ENCODE measurements at regions not wholly inside any gene's neighbourhood (a gene's known extent, or its start where the extent isn't known, plus 50 kb on each side); places are given as distances from the start of the nearest gene placed in this dataset.

DNA sequence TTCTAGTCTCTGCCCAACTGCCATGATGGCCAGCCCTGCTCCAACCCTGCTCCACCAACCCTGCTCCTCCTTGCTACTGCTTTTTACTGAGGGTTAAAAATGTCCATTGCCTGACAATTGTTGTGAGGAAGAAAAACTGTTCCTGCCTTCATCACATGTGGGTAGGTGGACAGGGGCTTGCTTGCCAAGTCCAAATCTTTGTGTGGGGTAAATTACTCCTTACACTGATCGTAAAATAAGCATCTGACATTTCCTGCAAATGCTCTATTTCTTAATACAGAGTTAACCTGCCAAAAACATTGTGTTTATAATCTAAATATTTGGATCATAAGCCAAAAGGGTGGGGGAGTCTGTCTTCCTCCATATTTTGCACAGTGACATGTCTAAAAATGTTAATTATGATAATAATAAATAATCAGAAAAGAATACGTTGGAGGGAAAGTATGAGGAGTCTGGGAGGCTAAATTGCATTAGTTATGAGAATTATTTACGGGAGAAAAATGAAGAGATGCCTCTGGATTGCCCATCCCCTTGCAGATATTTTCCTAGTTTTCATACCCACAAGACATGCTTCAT lies 242.5 kb upstream of the TBL1XR1 start:
- no peak overlapping the region for H3K27ac ChIP-seq
- H3K36me3 ChIP-seq = no peaks in the 10 kb centered on the region
- H3K4me3 ChIP-seq = no peak overlapping the region
- TF ChIP-seq, protein P1, sequence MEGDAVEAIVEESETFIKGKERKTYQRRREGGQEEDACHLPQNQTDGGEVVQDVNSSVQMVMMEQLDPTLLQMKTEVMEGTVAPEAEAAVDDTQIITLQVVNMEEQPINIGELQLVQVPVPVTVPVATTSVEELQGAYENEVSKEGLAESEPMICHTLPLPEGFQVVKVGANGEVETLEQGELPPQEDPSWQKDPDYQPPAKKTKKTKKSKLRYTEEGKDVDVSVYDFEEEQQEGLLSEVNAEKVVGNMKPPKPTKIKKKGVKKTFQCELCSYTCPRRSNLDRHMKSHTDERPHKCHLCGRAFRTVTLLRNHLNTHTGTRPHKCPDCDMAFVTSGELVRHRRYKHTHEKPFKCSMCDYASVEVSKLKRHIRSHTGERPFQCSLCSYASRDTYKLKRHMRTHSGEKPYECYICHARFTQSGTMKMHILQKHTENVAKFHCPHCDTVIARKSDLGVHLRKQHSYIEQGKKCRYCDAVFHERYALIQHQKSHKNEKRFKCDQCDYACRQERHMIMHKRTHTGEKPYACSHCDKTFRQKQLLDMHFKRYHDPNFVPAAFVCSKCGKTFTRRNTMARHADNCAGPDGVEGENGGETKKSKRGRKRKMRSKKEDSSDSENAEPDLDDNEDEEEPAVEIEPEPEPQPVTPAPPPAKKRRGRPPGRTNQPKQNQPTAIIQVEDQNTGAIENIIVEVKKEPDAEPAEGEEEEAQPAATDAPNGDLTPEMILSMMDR (IDR thresholded peaks at IDR 0.05) = no peak
- intact Hi-C loops (cut with DNase I; ENCODE audit: low total_unique reads) = no loop called here
- no peaks in the 10 kb centered on the region for H3K27me3 ChIP-seq
- no peak for DNase-seq
- H3K9me3 ChIP-seq = no peaks in the 10 kb centered on the region
- H3K4me1 ChIP-seq = peaks cover 0 to 6% (median 0%) of the 10 kb centered on the region in 4 donors

DNA sequence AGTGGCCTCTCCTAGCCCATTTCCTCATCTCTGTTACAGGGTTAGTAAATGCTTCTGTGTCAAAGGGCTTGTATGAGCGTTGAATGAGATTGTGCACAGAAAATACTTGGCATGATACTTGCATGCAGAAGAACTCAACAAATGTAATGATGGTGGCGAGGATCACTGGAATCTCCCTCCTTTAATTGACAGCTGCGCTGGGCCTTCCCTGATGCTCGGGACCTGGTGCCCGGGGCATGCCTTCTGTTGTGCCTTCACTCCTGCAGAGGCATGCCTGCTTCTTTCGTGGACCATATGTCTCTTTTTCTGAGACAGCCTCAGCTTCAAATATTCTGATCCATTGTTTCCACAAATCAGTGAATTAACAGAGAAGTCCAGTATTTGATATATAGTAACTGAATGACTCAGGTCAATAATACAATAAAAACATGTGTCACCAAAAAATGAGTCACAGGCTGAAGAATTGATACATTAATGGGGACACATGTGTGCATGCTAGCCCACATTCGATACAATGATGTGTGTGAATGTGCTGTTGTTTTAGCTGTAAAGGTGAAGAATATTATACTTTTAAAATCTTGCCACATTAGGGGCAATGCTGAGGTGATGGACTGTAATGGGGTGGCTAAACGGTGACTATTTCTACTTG lies 243.3 kb upstream of the TBL1XR1 start:
- Histone ChIP-seq H3K27ac (no peak overlapping the region), H3K36me3 (no peaks in the 10 kb centered on the region), H3K4me1 (peaks cover 0 to 6% (median 0%) of the 10 kb centered on the region in 4 donors), H3K9me3 (no peaks in the 10 kb centered on the region), H3K27me3 (no peaks in the 10 kb centered on the region), H3K4me3 (no peak overlapping the region)
- TF ChIP-seq, protein P1 (IDR thresholded peaks at IDR 0.05) = no peak
- no peak for DNase-seq
- intact Hi-C loops (cut with DNase I; ENCODE audit: low total_unique reads) = no loop called here

DNA sequence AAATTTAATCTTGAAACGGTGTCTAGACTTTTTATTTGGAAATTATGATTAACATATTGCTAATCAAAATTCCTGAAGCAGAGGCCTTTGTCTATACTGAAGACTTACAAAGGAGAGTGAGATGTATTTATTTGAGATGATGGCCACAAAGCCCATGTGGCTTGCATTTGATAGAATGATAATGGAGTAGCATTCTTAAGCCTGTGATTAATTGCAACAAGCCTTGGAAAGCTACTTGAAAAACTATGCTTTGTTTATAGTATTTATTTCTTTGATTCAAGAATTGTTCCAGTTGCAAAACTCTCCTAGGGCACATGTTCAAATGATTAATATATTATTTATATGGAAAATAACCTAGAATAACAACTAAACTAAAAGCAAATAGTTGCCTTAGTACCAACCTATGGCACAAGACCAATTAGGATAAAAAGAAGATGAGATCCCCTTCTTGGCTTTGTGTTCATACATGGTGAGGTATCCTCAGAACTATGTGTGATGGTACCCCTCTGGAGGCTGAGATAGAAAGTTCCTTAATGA lies 244.1 kb upstream of the TBL1XR1 start:
- no peak for DNase-seq
- Histone ChIP-seq H3K4me3 (no peak overlapping the region), H3K4me1 (peaks cover 0 to 6% (median 0%) of the 10 kb centered on the region in 4 donors), H3K27me3 (no peaks in the 10 kb centered on the region), H3K36me3 (no peaks in the 10 kb centered on the region), H3K27ac (no peak overlapping the region), H3K9me3 (no peaks in the 10 kb centered on the region)
- intact Hi-C loops (cut with DNase I; ENCODE audit: low total_unique reads) = no loop called here
- TF ChIP-seq, protein P1 (IDR thresholded peaks at IDR 0.05) = no peak

DNA sequence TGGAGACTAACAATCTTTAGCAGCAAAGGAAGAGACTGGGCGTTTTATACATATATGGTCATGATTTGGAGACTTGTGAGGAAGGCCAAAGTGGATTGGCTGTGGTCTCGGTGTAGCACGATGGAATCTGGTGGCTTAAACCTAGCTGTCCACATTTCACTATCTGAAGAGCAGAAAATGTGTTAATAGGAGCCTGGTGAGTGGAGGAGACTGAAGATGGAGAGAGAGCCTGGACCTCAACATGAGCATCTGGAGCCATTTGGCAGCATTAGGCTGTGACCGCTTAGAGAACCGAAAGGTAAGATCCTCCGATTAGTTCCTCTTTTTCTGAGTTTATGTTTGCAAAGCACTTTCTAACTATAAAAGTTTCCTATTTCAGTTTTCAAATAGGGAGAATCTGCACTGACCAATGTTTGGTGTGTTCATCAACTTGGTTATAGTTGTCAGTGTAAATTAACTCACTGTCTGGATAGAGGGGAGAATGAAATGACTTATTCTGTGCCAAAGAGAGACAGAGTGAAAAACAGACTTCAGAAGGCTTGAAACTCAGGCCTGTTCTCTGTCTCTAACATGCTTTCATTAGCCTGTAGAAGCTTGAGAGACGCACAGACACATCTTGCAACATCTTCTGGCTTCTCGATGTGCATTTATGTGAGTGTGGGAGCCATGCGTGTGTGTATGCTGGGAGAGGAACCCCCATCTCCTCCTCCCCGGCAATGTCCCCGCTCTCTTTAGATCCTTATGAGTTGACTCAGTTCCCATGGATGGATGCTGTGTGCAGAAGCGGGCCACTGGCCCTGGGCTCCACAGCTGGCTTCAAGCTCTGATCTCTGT lies 244.7 kb upstream of the TBL1XR1 start:
- peaks cover 0 to 6% (median 0%) of the 10 kb centered on the region in 4 donors for H3K4me1 ChIP-seq
- intact Hi-C loops (cut with DNase I; ENCODE audit: low total_unique reads) = no loop called here
- TF ChIP-seq, protein P1 (IDR thresholded peaks at IDR 0.05) = no peak
- DNase-seq = no peak
- no peaks in the 10 kb centered on the region for H3K27me3 ChIP-seq
- no peaks in the 10 kb centered on the region for H3K36me3 ChIP-seq
- no peak overlapping the region for H3K4me3 ChIP-seq
- no peak overlapping the region for H3K27ac ChIP-seq
- no peaks in the 10 kb centered on the region for H3K9me3 ChIP-seq

DNA sequence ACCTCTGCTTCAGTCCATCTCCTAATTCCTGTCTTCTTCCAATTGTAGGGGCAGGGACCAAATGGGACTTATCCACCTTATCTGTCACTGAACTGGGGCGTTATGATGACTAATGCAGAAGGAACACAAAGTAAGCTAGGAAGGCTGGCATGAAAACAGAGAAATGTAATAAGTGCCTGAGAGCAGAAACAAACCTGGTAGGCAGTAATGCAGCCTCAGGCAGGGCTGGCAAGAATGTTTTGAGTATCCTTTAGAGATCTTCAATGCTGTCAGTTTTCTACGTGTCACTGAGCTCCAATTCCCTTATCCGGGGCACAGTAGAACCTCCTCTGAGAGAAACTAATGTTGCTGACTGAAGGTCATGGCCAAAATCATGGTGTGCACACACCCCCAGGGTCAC lies 246.2 kb upstream of the TBL1XR1 start:
- H3K27ac ChIP-seq = no peak overlapping the region
- H3K27me3 ChIP-seq = no peaks in the 10 kb centered on the region
- TF ChIP-seq, protein P1 (IDR thresholded peaks at IDR 0.05) = no peak
- no peak for DNase-seq
- no peaks in the 10 kb centered on the region for H3K36me3 ChIP-seq
- H3K4me3 ChIP-seq = no peak overlapping the region
- peaks cover 0 to 6% (median 0%) of the 10 kb centered on the region in 4 donors for H3K4me1 ChIP-seq
- no peaks in the 10 kb centered on the region for H3K9me3 ChIP-seq
- intact Hi-C loops (cut with DNase I; ENCODE audit: low total_unique reads) = no loop called here
